Endothelial cell of umbilical vein (primary cell): ENCODE measurements at regions not wholly inside any gene's neighbourhood (a gene's known extent, or its start where the extent isn't known, plus 50 kb on each side); places are given as distances from the start of the nearest gene placed in this dataset.

Experiments used
- CTCF ChIP-seq, 2 donors: IDR thresholded peaks; 1 replicate in 1 of 2; 2 replicates in 1 of 2; pipeline ENCODE4 v1.5.1; 2011; ENCODE audit warnings: low read length in 2 of 2, mild to moderate bottlenecking in 2 of 2, moderate library complexity in 2 of 2, control low read depth in 1 of 2, inconsistent platforms in 1 of 2, low read depth in 1 of 2; ENCODE audit not compliant: insufficient read depth in 1 of 2; ENCODE audit errors: extremely low read depth in 1 of 2
- EZH2 ChIP-seq: IDR thresholded peaks from 2 replicates; pipeline ENCODE4 v1.6.1; 2012; ENCODE audit warnings: borderline replicate concordance, low read depth, mild to moderate bottlenecking, moderate library complexity, low read length, inconsistent platforms; ENCODE audit not compliant: severe bottlenecking
- GATA2 ChIP-seq: IDR thresholded peaks from 2 replicates; pipeline ENCODE4 v1.7.0; 2011; ENCODE audit warnings: low read depth, mild to moderate bottlenecking, moderate library complexity, mixed read lengths, low read length; ENCODE audit not compliant: insufficient read length, insufficient read depth
- JUN ChIP-seq: IDR thresholded peaks from 2 replicates; pipeline ENCODE4 v1.6.1; 2011; ENCODE audit warnings: borderline replicate concordance, low read depth; ENCODE audit not compliant: insufficient read length, insufficient read depth
- POLR2A ChIP-seq: IDR thresholded peaks from 2 replicates; pipeline ENCODE4 v1.6.1; 2012; ENCODE audit warnings: low read depth, mild to moderate bottlenecking, control low read depth, low read length
- POLR2AphosphoS5 ChIP-seq: IDR thresholded peaks from 2 replicates; pipeline ENCODE4 v1.6.1; 2012; ENCODE audit warnings: low read depth, mild to moderate bottlenecking, control low read depth, low read length, moderate library complexity; ENCODE audit not compliant: insufficient read depth
- TF ChIP-seq, protein P1 (sequence below): IDR thresholded peaks from 2 replicates; pipeline ENCODE4 v1.6.1; 2011; ENCODE audit not compliant: insufficient read depth, insufficient read length

DNA sequence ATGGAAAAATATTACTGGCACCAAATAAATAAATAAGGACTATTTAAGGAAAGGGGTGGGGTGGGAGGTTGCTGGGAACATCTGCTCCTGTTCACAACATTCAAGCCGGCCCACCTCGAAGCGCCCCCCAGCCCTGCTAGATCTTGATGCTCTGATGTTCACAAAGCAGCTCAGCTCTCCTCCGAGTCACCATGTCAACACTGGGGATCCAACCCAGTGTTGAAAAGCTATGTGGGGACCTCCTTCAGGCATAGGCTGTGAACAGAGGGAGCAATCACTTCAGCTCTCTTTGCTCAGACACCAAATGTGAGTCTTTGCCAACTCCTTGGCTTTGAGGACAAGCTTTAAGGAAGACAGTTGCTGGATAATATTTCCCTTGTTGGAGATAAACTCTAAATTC lies 176.8 kb upstream of the NT5E start:
- TF ChIP-seq CTCF (IDR thresholded peaks at IDR 0.05; ENCODE audit: extremely low read depth in 1 of 2, insufficient read depth in 1 of 2, low read depth in 1 of 2, low read length in 2 of 2) (no peak), JUN (no peak), POLR2A (no peak), GATA2 (no peak), POLR2AphosphoS5 (no peak), EZH2 (no peak)
- TF ChIP-seq, protein P1, sequence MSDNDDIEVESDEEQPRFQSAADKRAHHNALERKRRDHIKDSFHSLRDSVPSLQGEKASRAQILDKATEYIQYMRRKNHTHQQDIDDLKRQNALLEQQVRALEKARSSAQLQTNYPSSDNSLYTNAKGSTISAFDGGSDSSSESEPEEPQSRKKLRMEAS: no peak
